ENCODE measurements at regions not wholly inside any gene's neighbourhood (a gene's known extent, or its start where the extent isn't known, plus 50 kb on each side); places are given as distances from the start of the nearest gene placed in this dataset.

- TF ChIP-seq CREM (IDR thresholded peaks at IDR 0.05; ENCODE audit: low read depth) (no peak), SIX5 (IDR thresholded peaks at IDR 0.05; ENCODE audit: low read depth, low read length, severe bottlenecking) (no peak), CREB1 (IDR thresholded peaks at IDR 0.05; ENCODE audit: low read depth) (no peak), SREBF2 (IDR thresholded peaks at IDR 0.05; ENCODE audit: low read length) (no peak), ZZZ3 (IDR thresholded peaks at IDR 0.05; ENCODE audit: control insufficient read depth, insufficient read length, low read depth) (no peak), CTCF (IDR thresholded peaks at IDR 0.05 in 2 of 3, conservative IDR thresholded peaks at IDR 0.05 in 1 of 3; ENCODE audit: control insufficient read depth in 2 of 3, extremely low read depth in 1 of 3, insufficient read depth in 1 of 3, low read depth in 3 of 3, low read length in 3 of 3) (no peak), YY1 (IDR thresholded peaks at IDR 0.05; ENCODE audit: low read depth, low read length) (no peak), ZBTB4 (CRISPR knock-in tag; IDR thresholded peaks at IDR 0.05) (no peak), REST (IDR thresholded peaks at IDR 0.05; ENCODE audit: low read depth, low read length) (no peak), TCF7 (IDR thresholded peaks at IDR 0.05; ENCODE audit: borderline replicate concordance) (no peak), MYC (IDR thresholded peaks at IDR 0.05; ENCODE audit: insufficient read depth, insufficient read length, insufficient replicate concordance, low read length, severe bottlenecking) (no peak)
Observed at GRCh38 chr5:20536341-20536740, 548.3 kb upstream of the CDH18 start.

Measured in GM12878 (cell line).